Erythroblast (primary cell): ENCODE measurements at regions not wholly inside any gene's neighbourhood (a gene's known extent, or its start where the extent isn't known, plus 50 kb on each side); places are given as distances from the start of the nearest gene placed in this dataset.

Experiments
- GATA1 ChIP-seq: IDR thresholded peaks from 2 replicates; pipeline ENCODE4 v1.6.1; 2011; ENCODE audit warnings: low read depth, mild to moderate bottlenecking, control low read depth, low read length, moderate library complexity
- POLR2A ChIP-seq: IDR thresholded peaks from 2 replicates; pipeline ENCODE4 v1.6.1; 2011; ENCODE audit warnings: mild to moderate bottlenecking, low read length

- no peak for TF ChIP-seq POLR2A
- no peak for TF ChIP-seq GATA1
Observed at GRCh38 chr4:116639070-116639577, 446.3 kb downstream of the TRAM1L1 start.
